Fibroblast of skin of right biceps (primary cell): ENCODE measurements at regions not wholly inside any gene's neighbourhood (a gene's known extent, or its start where the extent isn't known, plus 50 kb on each side); places are given as distances from the start of the nearest gene placed in this dataset.

Experiments
- DNase-seq: peaks from one replicate; pipeline ENCODE4 v3.0.0-alpha.2; 2013

GRCh38 chr11:45092901-45093760 is 53.3 kb upstream of the PRDM11 start:
- DNase-seq: peak; percentile 85

- no peak for DNase-seq
Observed at GRCh38 chr11:45093761-45094455, 52.5 kb upstream of the PRDM11 start.

- DNase-seq: no peak
Observed at GRCh38 chr11:45094958-45095690, 51.3 kb upstream of the PRDM11 start.

GRCh38 chr11:45095691-45096010 is 50.8 kb upstream of the PRDM11 start:
- DNase-seq: no peak

- DNase-seq: no peak
Observed at GRCh38 chr11:45096636-45097035, 49.8 kb upstream of the PRDM11 start.
